ENCODE measurements at regions not wholly inside any gene's neighbourhood (a gene's known extent, or its start where the extent isn't known, plus 50 kb on each side); places are given as distances from the start of the nearest gene placed in this dataset.
"Not testable (repeated sequence)": the region's sequence is repeated elsewhere in the genome, so short reads cannot be mapped to it uniquely, and the experiment has no call there.

DNA sequence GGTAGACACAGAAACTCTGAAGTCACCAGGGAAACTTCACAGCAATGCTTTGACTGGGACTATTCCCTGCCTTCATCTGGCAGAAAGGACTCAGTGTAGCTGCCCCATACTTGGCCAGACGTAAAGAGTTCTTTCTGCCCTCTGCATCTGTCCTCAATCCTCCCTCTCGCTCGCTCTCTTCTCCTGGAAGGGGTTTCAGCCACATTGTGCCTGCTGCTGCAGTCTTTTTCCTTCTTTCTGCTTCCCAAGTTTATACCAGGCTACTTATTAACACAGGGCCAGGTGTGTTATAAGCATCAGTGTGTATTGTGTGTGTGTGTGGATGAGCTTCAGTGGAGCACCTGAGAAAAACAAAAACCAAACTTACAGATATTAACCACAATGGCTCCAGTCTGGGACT is 638.4 kb downstream of the ACTR3B start:
- ATAC-seq (no peak), DNase-seq (no peak)
- intact Hi-C loops (cut with micrococcal nuclease): no loop called here

DNA sequence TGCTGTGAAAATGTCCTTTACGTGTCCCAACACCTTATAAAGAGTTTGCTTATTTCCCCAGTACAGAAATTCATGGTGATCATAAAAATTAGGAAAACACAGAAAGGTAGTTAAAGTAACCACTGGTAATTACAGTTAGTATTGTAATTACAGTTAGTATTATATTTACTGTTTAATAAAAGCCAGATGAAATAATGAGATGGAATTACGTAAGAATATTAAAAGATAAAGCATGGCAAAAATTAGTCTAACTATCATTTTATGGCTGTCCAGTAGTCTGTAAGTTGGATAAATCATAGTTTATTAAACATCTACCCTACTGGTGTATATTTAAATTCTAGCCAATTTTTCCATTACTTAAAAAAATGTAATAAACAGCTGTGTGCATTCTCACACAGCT is 638.8 kb downstream of the ACTR3B start:
- no peak for DNase-seq
- intact Hi-C loops (cut with micrococcal nuclease): no loop called here
- ATAC-seq: no peak

DNA sequence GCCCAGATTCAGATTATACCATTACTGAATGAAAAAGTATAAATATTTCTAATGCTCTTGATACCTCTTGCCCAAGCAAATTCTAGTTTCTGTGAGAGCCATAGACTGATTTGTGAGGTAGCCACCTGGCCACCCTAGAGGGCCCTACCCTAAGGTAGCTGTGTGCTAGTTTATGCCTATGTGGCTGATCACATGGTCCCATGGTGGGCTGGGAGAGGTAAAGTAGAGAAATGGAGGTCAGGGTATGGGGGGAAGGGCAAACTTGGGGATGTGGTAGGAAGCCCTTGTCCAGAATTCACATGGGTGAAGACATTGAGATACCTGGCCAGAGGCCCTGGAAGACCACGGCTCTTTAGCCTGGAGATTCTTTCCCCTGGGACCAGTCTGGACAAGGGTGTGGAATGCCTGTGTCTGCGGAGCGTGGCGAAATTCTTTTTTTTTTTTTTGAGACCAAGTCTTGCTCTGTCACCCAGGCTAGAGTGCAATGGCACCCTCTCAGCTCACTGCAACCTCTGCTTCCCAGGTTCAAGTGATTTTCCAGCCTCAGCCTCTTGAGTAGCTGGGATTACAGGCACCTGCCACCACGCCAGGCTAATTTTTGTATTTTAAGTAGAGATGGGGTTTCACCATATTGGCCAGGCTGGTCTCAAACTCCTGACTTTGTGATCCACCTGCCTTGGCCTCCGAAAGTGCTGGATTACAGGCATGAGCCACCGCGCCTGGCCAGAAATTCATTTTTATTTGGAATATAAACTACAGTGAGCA is 639.4 kb downstream of the ACTR3B start:
- DNase-seq: no peak
- no peak for ATAC-seq
- intact Hi-C loops (cut with micrococcal nuclease): no loop called here

DNA sequence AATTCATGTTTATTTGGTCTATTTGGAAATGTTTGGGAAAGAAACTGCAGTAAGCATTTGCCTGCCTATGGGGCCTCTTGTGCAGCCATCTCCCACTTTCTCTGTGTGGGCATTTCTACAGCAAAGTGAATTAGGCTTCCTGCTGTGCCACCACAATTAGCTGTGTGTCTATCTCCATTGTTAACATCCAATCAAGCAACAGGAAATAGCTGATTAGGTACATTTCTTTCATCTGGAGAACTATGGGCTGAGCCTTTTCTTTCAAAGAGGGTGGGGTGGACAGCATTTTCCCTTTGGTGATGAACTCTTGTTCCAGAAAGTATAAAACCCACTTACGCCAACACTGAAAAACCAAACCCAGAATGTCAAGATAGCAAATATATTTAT is 640.0 kb downstream of the ACTR3B start:
- intact Hi-C loops (cut with micrococcal nuclease): no loop called here

DNA sequence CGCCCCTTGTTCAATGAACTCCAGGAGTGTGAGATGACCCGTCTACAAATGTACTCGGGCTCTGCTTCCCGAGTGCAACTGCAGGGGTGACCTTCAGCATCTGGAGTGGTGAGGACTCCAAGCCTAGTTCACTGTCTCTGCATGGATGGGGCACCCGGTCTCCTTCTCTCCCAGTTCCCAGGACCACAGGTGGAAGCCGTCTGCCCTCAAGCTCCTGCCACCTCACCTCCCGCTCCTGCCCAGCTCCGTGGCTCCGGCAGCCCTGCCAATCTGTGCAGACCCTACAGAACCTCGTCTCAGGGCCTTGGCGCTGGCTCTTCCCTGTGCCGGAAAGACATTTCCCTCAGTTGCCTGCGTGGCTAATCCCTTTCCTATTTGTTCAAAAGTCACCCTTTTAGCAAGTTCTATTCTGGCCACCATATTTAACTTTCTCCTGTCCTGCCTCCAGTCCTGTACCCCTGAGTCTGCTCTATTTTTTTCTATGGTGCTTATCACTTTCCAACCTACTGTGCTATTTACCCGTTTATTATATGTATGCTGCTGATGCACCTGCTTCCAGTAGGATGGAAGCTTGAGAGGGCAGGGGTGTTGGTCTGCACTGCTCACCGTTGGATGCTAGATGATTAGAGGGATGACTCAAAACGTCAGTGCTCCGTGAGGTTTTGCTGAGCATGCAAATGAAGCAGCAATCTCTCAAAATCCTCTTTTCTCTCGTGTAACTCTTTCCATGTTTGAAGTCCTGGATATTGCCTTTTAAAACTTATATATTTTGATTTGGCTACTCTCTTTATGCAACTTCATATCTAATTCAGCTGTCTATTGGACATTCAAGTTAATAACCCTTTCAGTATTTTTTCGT is 641.4 kb downstream of the ACTR3B start:
- DNase-seq: no peak
- intact Hi-C loops (cut with micrococcal nuclease): no loop called here
- ATAC-seq: no peak

More for the DNA sequence above, 640.0 kb downstream of the ACTR3B start:
- ATAC-seq: no peak
- DNase-seq: no peak

DNA sequence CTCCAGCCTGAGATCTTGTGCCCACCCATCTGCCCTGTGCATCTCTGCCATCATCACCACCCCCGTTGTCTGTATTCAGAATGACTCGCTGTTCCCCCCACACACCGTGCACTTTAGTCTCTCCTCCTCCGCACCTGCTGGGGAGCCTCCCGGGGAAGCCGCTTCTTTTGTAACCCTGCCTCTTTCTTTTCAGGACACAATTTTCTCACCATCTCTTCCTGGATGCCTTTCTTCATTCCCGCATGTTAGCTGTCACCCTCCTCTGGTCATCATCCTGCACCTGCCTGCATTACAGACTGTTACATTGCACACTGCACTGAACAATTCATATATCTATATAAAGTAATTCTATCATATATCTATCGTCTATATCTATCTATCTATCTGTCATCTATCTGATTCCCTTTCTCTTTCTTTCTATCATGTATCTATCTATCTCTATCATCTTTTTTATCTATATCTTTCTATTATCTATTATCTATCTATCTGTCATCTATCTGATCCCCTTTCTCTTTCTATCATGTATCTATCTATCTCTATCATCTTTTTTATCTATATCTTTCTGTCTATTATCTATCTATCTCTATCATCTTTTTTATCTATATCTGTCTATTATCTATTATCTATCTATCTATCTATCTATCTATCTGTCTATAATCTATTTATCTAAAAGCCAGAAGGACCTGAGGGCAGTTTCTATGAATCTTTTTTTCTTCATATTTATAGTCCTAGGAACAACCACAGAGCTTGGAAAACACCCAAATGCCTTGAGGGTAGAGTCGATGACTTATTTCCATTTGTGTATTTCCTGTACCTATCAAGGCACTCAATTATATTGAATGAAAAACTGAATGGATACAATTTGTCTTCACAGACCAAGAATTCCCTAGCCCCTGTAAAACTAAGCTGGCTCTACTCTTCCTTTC is 642.5 kb downstream of the ACTR3B start:
- ATAC-seq: no peak
- intact Hi-C loops (cut with micrococcal nuclease): no loop called here
- no peak for DNase-seq

DNA sequence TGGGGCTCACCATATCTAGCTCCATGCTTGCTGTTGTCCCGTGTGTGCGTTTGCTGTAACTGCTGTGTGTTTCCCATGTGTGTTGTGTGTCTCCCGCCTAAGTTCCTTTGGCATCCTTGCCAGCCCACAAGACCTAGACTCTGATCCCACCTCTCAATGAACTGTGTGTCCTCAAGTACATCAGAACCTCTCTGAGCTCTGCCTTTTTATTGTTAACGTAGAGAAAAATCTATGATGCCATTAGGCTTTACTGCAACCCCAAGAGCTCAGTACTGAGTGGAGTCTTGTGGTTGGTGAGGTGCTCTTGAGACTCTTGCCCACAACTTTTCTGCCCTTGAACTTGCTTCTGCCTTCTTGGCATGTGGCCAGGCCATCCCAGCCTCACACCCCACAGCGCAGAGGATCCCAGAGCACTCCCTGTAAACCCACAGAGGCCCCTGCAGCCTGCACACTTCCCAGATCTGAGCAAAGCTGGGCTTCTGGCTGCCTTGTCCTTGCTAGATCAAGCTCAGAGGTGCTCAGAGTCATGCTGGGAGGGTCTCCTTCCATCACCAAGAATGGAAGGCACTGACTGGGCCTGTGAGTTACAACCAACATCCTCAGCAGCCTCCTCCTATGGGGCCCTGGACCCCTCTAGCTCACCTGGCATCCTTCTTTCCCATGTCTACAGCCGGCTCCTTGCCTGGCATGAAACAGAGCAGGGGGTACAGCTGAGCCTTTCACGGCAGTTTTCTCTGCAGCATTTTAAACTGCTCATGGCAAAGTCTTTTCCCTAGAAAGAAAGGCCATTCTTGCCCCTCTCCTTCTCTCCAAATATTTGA is 643.4 kb downstream of the ACTR3B start:
- no peak for ATAC-seq
- intact Hi-C loops (cut with micrococcal nuclease): no loop called here
- no peak for DNase-seq

DNA sequence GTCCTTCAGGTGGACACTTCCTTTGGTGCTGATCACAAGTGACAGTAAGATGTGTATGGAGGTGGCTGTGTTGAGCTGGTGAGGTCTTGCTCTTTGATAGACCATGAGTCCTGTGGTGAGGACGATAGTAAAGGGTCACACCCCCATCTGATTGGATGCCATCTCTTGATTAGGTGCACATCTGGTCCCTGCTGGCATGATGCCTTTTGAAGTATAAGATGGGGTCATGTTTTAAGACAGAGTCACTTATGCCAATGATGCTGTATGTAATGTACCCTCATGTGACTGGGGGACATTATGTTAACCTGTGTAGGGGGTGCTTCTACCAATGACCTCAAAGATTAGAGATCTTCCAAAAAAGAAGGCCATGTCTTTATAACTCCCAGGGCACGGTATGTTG is 644.6 kb downstream of the ACTR3B start:
- ATAC-seq (no peak), DNase-seq (no peak)
- intact Hi-C loops (cut with micrococcal nuclease): no loop called here

DNA sequence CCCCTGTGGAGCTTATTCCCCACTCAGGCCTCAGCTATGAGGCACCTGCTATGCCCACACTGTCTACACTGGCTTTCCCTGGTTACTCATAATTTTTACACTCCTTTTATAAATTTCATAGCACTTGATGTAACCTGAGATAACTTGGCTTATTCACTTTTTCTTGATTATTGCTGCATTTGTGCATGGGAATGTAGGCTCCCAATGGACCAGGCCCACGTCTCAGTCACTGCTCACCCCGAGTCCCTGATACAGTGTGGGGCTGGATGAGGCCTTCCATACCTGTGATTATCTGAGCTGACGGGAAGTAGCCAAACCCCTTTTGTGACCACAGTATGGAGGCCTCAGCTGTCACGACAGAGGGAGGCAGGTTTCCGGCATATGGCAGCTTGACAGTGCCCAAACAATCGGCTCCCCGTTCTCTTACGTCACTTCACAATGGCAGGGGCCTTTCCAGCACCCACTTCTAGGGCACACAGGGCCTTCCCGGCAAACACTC is 645.3 kb downstream of the ACTR3B start:
- ATAC-seq: no peak
- DNase-seq: no peak
- intact Hi-C loops (cut with micrococcal nuclease): no loop called here

DNA sequence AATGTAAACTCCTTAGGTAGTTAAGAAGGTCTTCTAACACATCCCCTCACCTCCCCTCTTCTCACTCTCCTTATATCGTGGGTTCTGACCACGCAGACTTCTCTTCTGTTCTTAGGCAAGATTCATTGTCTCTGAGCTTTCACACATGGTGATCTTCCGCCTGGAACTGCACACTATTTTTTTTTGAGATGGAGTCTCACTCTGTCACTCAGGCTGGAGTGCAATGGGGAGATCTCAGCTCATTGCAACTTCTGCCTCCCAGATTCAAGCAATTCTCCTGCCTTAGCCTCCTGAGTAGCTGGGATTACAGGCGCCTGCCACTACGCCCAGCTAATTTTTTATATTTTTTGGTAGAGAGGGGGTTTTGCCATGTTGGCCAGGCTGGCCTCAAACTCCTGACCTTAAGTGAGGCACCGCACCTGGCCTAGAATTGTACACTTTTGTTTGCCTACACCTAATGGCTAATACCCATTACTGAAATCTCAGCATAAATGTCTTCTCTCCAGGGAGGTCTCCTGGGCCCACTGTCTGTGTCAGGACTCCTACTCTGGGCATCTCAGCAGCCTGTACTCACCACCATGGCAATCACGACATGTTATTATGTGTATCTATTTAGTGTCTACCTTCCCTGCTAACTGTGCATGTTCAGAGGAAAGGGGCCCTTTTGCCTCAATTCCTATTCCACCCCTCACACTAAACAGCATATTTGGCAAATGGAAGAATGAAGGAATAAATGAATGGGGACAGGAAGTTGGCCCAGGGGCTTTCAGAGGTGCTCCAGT is 646.3 kb upstream of the DPP6 start:
- ATAC-seq (no peak), DNase-seq (no peak)
- intact Hi-C loops (cut with micrococcal nuclease): no loop called here

DNA sequence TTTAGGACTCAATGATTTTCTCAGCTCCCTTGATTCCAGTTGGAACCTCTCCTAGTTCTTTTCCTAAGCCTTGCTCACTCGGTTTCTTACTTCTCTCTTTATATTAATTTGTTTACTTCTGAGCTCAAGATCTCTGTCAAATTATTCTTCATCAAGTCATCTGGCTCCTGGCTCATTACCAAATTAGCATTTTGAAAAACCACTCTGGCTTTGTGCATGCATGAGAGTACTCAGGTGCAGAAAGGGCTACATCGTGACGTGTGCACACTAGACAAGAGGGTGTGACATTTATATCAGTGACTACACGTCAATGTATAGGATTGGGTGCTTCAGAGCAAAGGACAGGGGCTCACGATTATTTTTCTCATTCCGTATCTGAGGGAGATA is 645.7 kb upstream of the DPP6 start:
- DNase-seq: no peak
- no peak for ATAC-seq
- intact Hi-C loops (cut with micrococcal nuclease): no loop called here

DNA sequence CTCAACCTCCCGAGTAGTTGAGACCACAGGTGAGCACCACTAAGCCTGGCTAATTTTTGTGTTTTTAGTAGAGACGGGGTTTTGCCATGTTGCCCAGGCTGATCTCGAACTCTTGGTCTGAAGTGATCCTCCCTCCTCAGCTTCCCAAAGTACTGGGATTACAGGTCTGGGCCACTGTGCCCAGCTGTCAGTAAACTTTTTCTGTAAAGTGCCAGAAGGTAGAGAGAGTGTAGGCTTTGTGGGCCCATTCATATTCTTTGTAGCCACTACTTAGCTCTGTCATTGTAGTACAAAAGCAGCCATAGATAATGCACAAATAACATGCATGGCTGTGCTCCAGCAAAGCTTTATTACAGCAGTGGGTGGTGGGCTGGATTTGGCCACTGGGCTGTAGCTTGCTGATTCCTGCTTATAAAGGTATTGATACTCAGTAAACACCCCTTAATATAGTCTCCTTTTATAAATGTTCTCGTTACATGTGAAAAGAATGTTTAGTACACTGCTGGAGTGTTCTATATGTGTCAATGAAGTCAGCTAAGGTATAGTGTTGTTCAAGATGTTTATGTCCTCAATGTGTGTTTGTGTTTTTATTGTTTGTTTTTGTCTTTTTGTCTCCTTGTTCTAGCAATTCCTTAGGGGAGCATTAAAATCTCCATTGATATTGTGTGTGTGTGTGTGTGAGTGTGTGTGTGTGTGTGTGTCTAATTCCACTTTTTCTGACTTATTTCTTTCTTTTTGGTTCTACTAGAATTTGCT is 644.7 kb upstream of the DPP6 start:
- intact Hi-C loops (cut with micrococcal nuclease): no loop called here
- DNase-seq (no peak), ATAC-seq (no peak)

DNA sequence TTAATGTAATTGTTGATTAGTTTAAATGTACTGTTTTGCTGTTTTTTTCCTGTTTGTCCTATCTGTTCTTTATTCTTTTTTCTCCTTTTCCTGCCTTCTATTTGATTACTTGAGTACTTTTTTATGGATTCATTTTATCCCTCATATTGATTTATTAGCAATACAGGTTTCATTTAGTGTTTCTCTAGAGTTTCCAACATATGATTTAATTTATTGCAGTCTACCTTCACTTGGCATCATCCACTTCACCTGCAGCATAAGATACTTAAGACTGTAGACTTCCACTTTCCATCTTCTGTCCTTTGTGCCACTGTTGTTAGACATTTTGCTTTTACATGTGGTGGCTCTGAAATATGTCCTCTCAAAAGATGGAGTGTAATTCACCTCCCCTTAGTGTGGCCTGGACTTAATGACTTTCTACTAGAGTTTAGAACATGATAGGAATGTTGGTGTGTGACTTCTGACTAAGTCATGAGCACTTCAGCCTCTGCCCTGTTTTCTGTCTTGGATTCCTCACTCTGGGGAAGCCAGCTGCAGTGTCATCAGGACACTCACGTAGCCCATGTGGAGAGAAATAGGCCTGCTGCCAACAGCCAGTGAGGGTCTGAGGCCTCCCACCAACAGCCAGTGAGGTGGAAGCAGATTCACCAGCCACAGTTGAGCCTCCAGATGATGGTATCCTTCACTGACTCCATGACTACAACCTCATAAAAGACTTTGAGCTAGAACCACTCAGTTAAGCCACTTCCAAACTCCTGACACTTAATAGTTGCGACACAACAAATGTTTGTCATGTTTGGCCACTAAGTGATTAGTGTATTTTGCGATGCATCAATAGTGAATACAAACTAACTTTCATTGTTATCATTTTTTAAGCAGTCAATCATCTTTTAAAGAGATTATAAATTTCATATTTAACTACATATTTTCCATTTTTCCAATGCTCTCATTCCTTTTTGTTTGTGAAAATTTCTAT is 643.5 kb upstream of the DPP6 start:
- intact Hi-C loops (cut with micrococcal nuclease): no loop called here
- DNase-seq: no peak
- ATAC-seq: no peak

DNA sequence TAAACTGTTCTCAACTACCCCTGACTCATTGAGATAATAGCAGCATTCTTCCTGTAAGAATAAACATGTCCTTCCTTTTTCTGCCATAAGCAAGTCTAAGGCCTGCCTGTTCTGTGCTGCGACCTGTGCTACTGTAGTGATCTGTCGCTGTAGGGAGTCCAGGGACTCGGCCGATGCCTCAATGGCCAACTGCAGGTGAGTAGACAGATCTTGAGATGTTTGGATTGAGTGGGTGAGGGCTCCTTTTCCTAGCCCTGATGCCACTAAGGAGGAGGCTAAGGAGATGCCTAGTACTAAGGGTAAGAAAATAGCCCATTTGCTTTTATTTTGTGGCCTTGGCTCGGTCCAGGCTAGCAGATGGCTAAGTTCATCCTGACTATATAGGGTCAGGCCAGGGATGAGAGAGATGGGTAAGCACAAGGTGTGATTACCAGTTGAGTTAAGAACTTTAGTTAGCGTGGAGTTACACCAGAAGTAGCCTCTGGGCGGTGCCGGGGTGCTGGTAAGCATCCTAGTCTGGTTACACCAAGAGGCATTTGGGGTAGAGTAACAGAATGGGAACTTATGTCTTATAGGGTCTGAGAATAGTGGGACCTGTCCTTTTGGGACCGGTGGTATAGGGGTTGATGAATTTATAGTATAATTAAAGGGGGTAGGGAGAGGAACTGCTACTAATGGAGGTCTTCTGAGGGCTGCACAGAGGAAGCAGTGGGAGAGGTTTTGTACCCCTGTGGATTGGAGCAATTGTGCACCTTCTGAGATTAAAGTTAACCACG is 642.4 kb upstream of the DPP6 start:
- intact Hi-C loops (cut with micrococcal nuclease); ATAC-seq: not testable (repeated sequence)

DNA sequence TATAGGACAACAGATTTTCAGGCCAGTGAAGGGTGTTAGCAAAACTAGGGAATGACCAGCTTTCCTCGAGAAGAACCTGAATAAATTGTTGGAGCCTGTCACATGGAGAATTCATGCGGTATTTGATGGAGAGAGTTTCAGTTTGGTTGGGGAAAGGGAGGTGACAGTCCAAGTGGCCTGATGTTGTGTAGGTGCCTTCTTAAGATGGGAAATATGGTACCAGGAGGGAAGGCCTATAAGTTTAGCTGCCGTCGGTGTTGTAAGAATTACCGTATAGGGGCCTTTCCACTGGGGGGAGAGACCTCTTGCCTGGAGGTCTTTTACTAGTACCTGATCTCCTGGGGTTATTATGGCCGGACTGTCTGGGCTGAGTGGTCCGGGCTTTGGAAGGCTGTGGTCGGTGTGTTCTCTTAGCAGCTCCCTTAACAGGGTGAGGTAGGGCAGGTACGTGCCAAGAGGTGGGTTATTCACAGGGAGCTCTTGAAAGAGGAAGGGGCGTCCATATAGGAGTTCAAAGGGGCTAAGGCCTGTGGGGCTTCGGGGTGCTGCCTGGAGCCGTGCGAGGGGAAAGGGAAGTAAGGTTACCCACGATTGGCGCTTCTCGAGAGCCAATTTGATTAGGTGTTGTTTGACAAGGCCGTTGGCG is 641.1 kb upstream of the DPP6 start:
- ATAC-seq; intact Hi-C loops (cut with micrococcal nuclease); DNase-seq: not testable (repeated sequence)

More for the DNA sequence above, 642.4 kb upstream of the DPP6 start:
- DNase-seq: not testable (repeated sequence)
